Activated T-cell treated with anti-CD3 and anti-CD28 coated beads for 24 hours (primary cell): ENCODE measurements at regions not wholly inside any gene's neighbourhood (a gene's known extent, or its start where the extent isn't known, plus 50 kb on each side); places are given as distances from the start of the nearest gene placed in this dataset.

Experiments used
- DNase-seq: peaks from one replicate; pipeline ENCODE4 v3.0.0-alpha.2; 2020; ENCODE audit warnings: low read depth

GRCh38 chr13:74000876-74001275 lies 133.3 kb downstream of the KLF12 start:
- no peak for DNase-seq

GRCh38 chr13:73998631-73999030 lies 135.6 kb downstream of the KLF12 start:
- no peak for DNase-seq

- no peak for DNase-seq
Measured at GRCh38 chr13:73997964-73998363, 136.2 kb downstream of the KLF12 start.

- no peak for DNase-seq
Measured at GRCh38 chr13:73996569-73996968, 137.6 kb downstream of the KLF12 start.

DNA sequence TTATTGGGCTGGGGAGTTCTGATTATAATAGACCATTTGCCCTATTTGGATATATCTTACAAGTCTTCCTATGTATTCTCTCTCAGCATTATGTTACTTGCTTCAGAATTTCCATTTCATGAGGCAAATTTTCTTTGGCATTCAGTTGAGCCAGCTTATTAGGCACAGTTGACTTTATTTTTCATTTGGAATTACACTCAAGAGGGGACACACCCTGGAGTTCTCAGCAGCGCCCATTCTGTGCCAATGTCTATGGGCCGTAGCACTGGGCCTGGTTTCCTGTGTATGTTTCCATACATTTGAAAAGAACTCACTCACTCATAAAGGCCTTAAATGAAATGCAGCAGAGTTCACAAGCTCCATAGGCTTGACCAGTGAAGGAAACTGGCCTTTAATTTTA lies 138.5 kb downstream of the KLF12 start:
- no peak for DNase-seq

GRCh38 chr13:73993661-73994060 lies 140.5 kb downstream of the KLF12 start:
- no peak for DNase-seq

DNA sequence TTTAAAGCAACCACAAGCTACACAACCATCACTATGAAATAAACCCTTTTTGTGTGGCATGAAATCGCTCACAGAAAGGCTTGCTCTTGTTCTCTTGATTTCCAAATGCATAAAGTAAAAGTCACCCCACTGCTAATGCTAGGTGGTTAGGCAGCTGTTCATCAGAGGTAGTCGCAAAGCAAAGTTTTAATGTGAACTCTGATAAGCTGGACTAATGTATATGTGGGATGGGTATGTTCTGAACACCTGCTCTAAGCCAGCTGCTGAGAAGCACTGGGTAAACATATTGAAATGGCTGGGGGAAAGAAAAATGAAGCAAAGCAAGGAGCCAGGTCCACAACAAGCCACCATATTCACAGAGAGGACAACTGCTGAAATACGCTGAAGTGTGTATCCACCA lies 142.3 kb downstream of the KLF12 start:
- no peak for DNase-seq

GRCh38 chr13:73991384-73991783 lies 142.8 kb downstream of the KLF12 start:
- no peak for DNase-seq

DNA sequence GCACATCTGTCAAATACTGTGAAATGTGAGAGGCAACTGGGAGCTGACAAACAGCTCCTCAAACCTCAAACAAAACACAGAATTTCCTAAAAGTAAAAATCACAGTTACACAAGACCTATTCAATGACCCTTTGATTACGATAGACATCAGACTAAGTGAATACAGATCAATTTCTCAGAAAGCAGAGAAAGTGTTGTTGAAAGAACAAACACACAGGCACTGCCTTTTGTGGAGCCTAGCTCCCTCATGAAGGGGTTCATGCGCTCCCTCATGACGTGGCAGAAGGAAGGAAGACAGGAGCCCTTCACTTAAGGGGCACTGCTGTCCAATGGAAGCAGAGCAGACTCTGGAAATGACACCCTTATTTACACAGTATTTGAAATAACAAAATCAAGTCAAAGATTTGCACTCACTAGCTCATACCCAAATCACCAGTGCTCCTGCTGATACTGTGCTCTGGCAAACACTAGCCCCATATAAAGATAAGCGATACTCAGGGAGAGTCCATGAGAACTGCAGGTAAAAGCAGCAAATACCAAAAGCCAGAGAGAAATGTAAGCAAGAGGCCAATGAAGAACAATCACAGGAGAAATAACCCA lies 144.9 kb downstream of the KLF12 start:
- DNase-seq, result no peak

- no peak for DNase-seq
Measured at GRCh38 chr13:73988461-73988860, 145.7 kb downstream of the KLF12 start.

GRCh38 chr13:73987618-73988017 lies 146.6 kb downstream of the KLF12 start:
- DNase-seq, result no peak

DNA sequence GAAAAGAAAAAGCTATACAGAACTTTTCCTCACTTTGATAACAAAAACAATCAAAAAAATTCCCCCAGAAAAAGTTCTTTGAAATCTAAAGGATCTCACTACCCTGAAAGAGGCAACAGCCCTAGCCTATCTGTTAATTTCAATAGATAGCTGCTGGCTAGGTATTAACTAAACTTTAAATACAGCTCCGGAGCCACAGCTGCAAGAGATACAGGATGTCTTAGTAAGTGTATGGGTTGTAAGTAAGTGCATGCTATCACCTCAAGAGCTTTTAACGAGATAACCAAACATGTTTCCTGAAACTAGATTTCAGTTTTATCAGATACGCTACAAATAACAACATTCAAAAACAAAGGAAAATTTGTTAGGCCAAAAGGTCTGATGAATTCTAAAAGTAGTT lies 148.4 kb downstream of the KLF12 start:
- DNase-seq, result no peak

DNA sequence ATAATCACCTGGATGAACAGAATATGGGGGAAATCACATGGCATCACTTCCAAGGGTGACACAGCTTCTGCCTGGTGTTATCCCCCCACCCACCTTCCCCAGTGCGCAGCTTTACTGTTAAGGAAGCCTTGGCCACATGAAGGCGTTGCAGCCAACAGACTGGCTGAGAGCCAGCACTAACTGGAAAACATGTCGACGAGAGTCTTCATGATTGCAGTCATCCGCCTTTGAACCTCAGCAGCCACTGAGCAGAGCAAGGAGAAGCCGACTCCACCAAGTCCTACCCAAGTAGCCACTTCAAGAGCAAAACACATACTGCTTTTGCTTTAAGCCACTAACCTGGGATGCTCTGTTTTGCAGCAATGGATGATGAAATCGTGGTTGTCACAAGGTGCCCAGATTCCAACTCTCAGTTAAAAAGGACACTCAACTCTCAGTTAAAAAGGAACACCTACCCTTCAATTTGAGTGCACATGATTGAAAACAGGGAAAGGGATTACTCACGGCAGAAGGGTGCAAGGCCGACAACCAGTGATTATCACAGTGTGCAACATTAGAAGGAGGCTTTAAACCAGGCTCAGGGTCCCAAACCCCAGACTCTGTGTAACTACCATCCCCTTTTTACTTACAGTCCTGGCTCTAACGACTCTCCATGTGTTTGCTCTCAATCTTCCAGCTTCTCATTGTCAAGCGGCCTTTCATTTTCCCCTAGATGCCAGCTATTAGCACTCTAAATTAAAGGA lies 149.1 kb downstream of the KLF12 start:
- DNase-seq, result peak; percentile 59

GRCh38 chr13:73984201-73984600 lies 150.0 kb downstream of the KLF12 start:
- no peak for DNase-seq

GRCh38 chr13:73983109-73983508 lies 151.1 kb downstream of the KLF12 start:
- DNase-seq, result no peak

- DNase-seq, result no peak
Measured at GRCh38 chr13:73981595-73981994, 152.6 kb downstream of the KLF12 start.

- no peak for DNase-seq
Measured at GRCh38 chr13:73975767-73976166, 158.4 kb downstream of the KLF12 start.

- no peak for DNase-seq
Measured at GRCh38 chr13:73974051-73974450, 160.2 kb downstream of the KLF12 start.

DNA sequence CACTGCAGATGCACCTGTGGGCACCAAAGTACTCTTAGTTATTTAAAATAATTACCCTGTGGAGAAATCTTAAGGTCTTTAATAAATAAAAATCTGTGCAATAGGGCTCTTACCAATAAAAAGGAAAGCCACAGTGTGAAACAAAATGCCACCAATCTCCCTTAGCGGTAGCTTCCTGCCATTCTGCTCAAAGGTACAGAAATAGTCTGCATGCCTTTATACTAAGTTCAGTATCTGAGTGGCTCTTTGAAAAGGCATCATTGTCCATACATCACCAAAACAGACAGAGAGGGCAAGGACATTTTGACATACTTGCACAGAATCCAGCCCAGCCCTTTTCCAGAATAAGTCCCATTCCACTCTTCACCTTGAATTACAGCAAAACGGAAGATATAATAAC lies 161.0 kb downstream of the KLF12 start:
- no peak for DNase-seq

DNA sequence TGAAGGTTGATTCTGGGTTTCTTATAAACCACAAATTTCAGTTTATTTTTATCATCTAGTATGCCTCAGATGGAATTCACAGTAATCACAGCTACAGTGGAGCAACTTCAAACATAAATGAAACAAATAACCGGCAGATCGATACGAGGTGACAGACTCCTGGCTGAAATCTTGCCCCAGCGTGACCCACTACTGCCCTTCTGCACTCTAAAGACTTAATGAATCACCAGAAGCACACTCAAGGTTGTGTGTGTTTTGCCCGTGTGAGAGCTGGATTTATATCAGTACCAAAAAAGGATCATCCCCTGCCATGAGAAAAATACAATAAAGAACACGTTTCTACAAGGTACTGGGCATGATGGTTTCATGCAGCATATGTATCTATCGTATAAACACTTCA lies 161.7 kb downstream of the KLF12 start:
- no peak for DNase-seq

DNA sequence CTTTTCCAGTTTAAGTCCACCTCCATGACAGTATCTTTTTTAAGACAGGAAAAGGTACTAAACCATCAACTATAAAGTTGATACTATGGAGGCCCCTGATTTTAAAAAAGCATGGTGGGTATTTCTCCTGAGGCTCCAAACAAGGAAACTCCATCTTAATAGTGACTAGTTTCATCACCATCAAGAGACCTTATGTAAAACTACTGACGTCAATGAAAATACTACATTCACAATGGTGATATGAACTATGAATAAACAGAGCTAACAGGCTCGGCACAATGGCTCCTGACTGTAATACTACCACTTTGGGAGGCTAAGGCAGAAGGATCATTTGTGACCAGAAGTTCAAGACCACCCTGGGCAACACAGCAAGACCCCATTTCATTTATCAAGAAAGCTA lies 162.7 kb downstream of the KLF12 start:
- no peak for DNase-seq

DNA sequence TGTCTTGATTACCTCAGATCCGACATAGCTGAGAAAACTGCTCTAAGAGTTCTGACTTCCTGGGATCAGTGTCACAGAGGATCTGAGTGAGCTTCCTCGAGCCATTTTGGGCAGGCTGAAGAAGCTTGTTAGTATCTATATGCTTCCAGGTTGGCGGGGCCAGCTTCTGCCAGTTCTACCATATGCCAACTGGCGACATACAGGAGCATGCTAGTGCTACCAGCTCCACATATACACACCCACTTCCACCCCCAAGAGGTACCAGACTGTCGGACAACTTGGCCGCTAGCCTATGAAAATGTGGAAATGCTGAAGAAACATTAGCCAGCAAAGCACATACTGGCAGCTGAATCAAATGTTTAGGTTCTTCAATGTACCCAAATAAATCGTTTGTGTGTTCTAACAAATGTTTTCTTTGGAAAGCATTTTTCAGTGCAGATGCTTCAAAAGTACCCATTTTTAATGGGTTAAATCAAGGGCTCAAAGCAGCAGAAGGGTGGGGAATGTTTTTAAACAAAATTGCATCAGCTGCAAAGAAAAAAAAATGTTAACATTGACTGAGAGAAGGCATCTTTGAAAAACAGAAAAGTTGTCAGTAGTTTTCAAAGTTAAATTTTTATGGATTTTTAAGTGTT lies 163.7 kb downstream of the KLF12 start:
- no peak for DNase-seq

- DNase-seq, result no peak
Measured at GRCh38 chr13:73967397-73968165, 166.6 kb downstream of the KLF12 start.
